ENCODE measurements at regions not wholly inside any gene's neighbourhood (a gene's known extent, or its start where the extent isn't known, plus 50 kb on each side); places are given as distances from the start of the nearest gene placed in this dataset.

DNA sequence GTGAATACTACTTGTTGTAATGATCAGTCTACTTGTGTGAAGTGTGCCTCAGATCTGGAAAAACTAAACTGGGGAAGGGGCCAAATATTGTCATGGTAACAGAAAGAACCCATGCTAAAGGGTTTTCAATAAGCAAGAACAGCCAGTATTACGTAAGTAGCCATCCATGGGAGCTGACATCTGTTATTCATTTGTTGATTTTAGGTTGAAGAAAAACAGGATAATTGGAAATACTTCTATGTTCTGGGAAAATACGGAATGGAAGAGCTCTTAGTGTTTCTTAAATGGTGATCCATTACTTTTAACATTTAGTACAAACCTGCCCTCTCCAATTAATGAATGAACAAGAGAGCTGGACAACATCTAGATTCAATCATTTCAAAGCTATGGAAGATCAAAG lies 485.8 kb downstream of the NTRK2 start:
- in situ Hi-C loops (cut with MboI; ENCODE audit: low pct_ligation_motif_present in 1 of 4, low pct_unique_long_range_greater_than_20kb in 1 of 4, low sequenced_read_pairs in 3 of 4), result no loop called here
- Histone ChIP-seq H3K27me3 (no peaks in the 10 kb centered on the region), H3K9me3 (no peaks in the 10 kb centered on the region), H3K36me3 (no peaks in the 10 kb centered on the region), H3K4me3 (no peak overlapping the region), H3K27ac (no peak overlapping the region), H3K4me1 (no peaks in the 10 kb centered on the region)
- WGBS, 2 donors (ENCODE audit: low coverage in 1 of 2), result 70 to 78% methylated on average over 2 of the region's 2 CpGs
- intact Hi-C loops (cut with DNase I; ENCODE audit: low total_unique reads), result no loop called here
- DNase-seq, result no peak
- TF ChIP-seq POLR2AphosphoS5 (IDR thresholded peaks at IDR 0.05) (no peak), EP300 (IDR thresholded peaks at IDR 0.05; ENCODE audit: low read depth) (no peak), POLR2A (IDR thresholded peaks at IDR 0.05) (no peak)
- TF ChIP-seq, protein P1, sequence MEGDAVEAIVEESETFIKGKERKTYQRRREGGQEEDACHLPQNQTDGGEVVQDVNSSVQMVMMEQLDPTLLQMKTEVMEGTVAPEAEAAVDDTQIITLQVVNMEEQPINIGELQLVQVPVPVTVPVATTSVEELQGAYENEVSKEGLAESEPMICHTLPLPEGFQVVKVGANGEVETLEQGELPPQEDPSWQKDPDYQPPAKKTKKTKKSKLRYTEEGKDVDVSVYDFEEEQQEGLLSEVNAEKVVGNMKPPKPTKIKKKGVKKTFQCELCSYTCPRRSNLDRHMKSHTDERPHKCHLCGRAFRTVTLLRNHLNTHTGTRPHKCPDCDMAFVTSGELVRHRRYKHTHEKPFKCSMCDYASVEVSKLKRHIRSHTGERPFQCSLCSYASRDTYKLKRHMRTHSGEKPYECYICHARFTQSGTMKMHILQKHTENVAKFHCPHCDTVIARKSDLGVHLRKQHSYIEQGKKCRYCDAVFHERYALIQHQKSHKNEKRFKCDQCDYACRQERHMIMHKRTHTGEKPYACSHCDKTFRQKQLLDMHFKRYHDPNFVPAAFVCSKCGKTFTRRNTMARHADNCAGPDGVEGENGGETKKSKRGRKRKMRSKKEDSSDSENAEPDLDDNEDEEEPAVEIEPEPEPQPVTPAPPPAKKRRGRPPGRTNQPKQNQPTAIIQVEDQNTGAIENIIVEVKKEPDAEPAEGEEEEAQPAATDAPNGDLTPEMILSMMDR (IDR thresholded peaks at IDR 0.05), result no peak

DNA sequence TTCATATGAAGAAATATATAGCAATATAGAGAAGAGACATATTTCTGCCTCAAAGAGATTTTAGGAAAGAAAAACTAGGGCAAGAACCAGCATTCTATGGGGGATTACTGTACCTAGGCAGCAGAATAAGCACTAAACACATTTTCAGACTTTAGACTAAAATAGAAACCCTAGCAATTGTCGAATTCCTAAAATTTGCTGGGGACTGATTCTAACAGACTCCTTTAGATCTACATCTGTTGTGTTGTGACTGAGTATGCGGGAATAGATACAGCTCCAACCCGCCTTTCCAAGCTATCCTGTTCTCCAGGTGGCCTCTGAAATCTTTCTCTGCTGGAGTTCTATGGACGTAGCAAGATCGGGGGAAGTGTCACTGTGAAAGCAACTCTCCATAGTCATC lies 482.2 kb downstream of the NTRK2 start:
- no peaks in the 10 kb centered on the region for H3K36me3 ChIP-seq
- H3K9me3 ChIP-seq, result no peaks in the 10 kb centered on the region
- no peaks in the 10 kb centered on the region for H3K27me3 ChIP-seq
- H3K4me3 ChIP-seq, result no peak overlapping the region
- no peak overlapping the region for H3K27ac ChIP-seq
- 96 to 100% methylated on average over 2 to 5 of the region's 5 CpGs for WGBS, 2 donors (ENCODE audit: low coverage in 1 of 2)
- DNase-seq, result no peak
- H3K4me1 ChIP-seq, result no peaks in the 10 kb centered on the region
- intact Hi-C loops (cut with DNase I; ENCODE audit: low total_unique reads) (no loop called here), in situ Hi-C loops (cut with MboI; ENCODE audit: low pct_ligation_motif_present in 1 of 4, low pct_unique_long_range_greater_than_20kb in 1 of 4, low sequenced_read_pairs in 3 of 4) (no loop called here)
- TF ChIP-seq EP300 (IDR thresholded peaks at IDR 0.05; ENCODE audit: low read depth) (no peak), POLR2A (IDR thresholded peaks at IDR 0.05) (no peak)
- TF ChIP-seq, protein P1 (IDR thresholded peaks at IDR 0.05), result no peak

- H3K9me3 ChIP-seq, result no peaks in the 10 kb centered on the region
- intact Hi-C loops (cut with DNase I; ENCODE audit: low total_unique reads), result no loop called here
- no peak overlapping the region for H3K4me3 ChIP-seq
- no peaks in the 10 kb centered on the region for H3K36me3 ChIP-seq
- DNase-seq, result no peak
- H3K27ac ChIP-seq, result no peak overlapping the region
- TF ChIP-seq, protein P1 (IDR thresholded peaks at IDR 0.05), result no peak
- TF ChIP-seq EP300 (IDR thresholded peaks at IDR 0.05; ENCODE audit: low read depth), result no peak
- TF ChIP-seq POLR2A (IDR thresholded peaks at IDR 0.05), result no peak
- TF ChIP-seq POLR2AphosphoS5 (IDR thresholded peaks at IDR 0.05), result no peak
- in situ Hi-C loops (cut with MboI; ENCODE audit: low pct_ligation_motif_present in 1 of 4, low pct_unique_long_range_greater_than_20kb in 1 of 4, low sequenced_read_pairs in 3 of 4), result no loop called here
- 31 to 53% methylated on average over 3 of the region's 3 CpGs for WGBS, 2 donors (ENCODE audit: low coverage in 1 of 2)
- H3K4me1 ChIP-seq, result no peaks in the 10 kb centered on the region
- no peaks in the 10 kb centered on the region for H3K27me3 ChIP-seq
These were observed 481.6 kb downstream of the NTRK2 start for GRCh38 chr9:85151162-85151561.

GRCh38 chr9:85147046-85147640 lies 477.6 kb downstream of the NTRK2 start:
- Histone ChIP-seq H3K4me3 (no peak overlapping the region), H3K9me3 (no peaks in the 10 kb centered on the region), H3K36me3 (no peaks in the 10 kb centered on the region), H3K27me3 (no peaks in the 10 kb centered on the region), H3K27ac (no peak overlapping the region), H3K4me1 (no peaks in the 10 kb centered on the region)
- WGBS, 2 donors (ENCODE audit: low coverage in 1 of 2), result 34 to 45% methylated on average over 3 to 4 of the region's 4 CpGs
- in situ Hi-C loops (cut with MboI; ENCODE audit: low pct_ligation_motif_present in 1 of 4, low pct_unique_long_range_greater_than_20kb in 1 of 4, low sequenced_read_pairs in 3 of 4) (loop anchor here in 1 of 4 donors (10.0 to 25.0 kb wide), 2 partner anchors 185 to 452 kb away; no protein-coding TSS in a partner anchor), intact Hi-C loops (cut with DNase I; ENCODE audit: low total_unique reads) (no loop called here)
- TF ChIP-seq POLR2A (IDR thresholded peaks at IDR 0.05) (no peak), POLR2AphosphoS5 (IDR thresholded peaks at IDR 0.05) (no peak), EP300 (IDR thresholded peaks at IDR 0.05; ENCODE audit: low read depth) (no peak)
- TF ChIP-seq, protein P1 (IDR thresholded peaks at IDR 0.05), result no peak
- peak; percentile 8 for DNase-seq

All from transverse colon (tissue), 4 donors.